HepG2 (cell line): ENCODE measurements at regions not wholly inside any gene's neighbourhood (a gene's known extent, or its start where the extent isn't known, plus 50 kb on each side); places are given as distances from the start of the nearest gene placed in this dataset.

Experiments
- ATAC-seq: fragments of 200-7000 bp; cut with Tn5 transposase; 3 replicates; pipeline ENCODE4 v1.9.1; 2020; ENCODE audit warnings: mild to moderate bottlenecking, moderate library complexity
- BruUV-seq: library from RNA; stranded (reverse); fragments of 400-500 nt; replicated peaks from 2 replicates; lab custom pipeline; 2021; lab: Mats Ljungman, UMichigan
- CTCF ChIA-PET: fragments of 300-600 bp; formaldehyde crosslinking; extraction: SDS; loops from one replicate; lab custom pipeline; 2021; ENCODE audit warnings: low total read pairs, inconsistent platforms, low intra/inter-chr PET ratio; lab: Yijun Ruan, JAX
- POLR2A ChIA-PET: fragments of 350-600 bp; sonication (Branson Sonifier 250); formaldehyde crosslinking; loops from one replicate; lab custom pipeline; 2020; ENCODE audit warnings: antibody characterized with exemption, inconsistent platforms; lab: Yijun Ruan, JAX
- DNase-seq: peaks from one replicate; pipeline ENCODE4 v3.0.0-alpha.2; 2015; ENCODE audit warnings: low spot score
- FAIRE-seq: peaks from 3 replicates; lab custom pipeline; 2011; peaks lifted over from hg19 to GRCh38; lab: Jason Lieb, UNC
- H2AFZ ChIP-seq: one replicate; pipeline ENCODE4 v1.6.1; 2011; ENCODE audit warnings: low read length, inconsistent platforms
- H3K27ac ChIP-seq: fragments of 300-600 bp; 3 replicates; pipeline ENCODE4 v1.8.0; 2011; ENCODE audit warnings: mixed run types, mild to moderate bottlenecking, mixed read lengths, low read length, inconsistent platforms; ENCODE audit not compliant: insufficient read depth; ENCODE audit errors: extremely low read length
- H3K27me3 ChIP-seq, 2 experiments: fragments of 200-600 bp in 1 of 2; 2 replicates in 1 of 2; 3 replicates in 1 of 2; pipeline versions ENCODE4 v1.6.0 to v1.8.0; 2011; ENCODE audit warnings: low read length in 2 of 2, mild to moderate bottlenecking in 2 of 2, moderate library complexity in 2 of 2, inconsistent platforms in 1 of 2; ENCODE audit not compliant: insufficient read depth in 2 of 2, control insufficient read depth in 1 of 2
- H3K36me3 ChIP-seq, 2 experiments: fragments of 200-600 bp in 1 of 2; replicated peaks in 1 of 2; 2 replicates in 1 of 2; 3 replicates in 1 of 2; pipeline versions ENCODE4 v1.5.1 to v1.8.0; 2011; ENCODE audit warnings: low read length in 2 of 2, inconsistent platforms in 1 of 2; ENCODE audit not compliant: insufficient read depth in 2 of 2, control insufficient read depth in 1 of 2
- H3K4me1 ChIP-seq: 2 replicates; pipeline ENCODE4 v1.5.1; 2012; ENCODE audit warnings: low read length, inconsistent platforms; ENCODE audit not compliant: insufficient read depth
- H3K4me2 ChIP-seq: 2 replicates; pipeline ENCODE4 v1.6.0; 2011; ENCODE audit warnings: low read depth, low read length, inconsistent platforms
- H3K4me3 ChIP-seq, 3 experiments: fragments of 200-600 bp in 1 of 3; sonication (generic), shearing (Covaris generic) in 1 of 3; replicated peaks in 1 of 3; 2 replicates each; pipeline ENCODE4 v1.5.1; 2011 to 2016; ENCODE audit warnings: low read length in 3 of 3, inconsistent platforms in 2 of 3, low read depth in 2 of 3, mild to moderate bottlenecking in 2 of 3, control low read depth in 1 of 3, mixed read lengths in 1 of 3; ENCODE audit not compliant: insufficient read depth in 1 of 3
- H3K79me2 ChIP-seq: one replicate; pipeline ENCODE4 v1.6.1; 2011; ENCODE audit warnings: low read length, inconsistent platforms; ENCODE audit not compliant: insufficient read depth
- H3K9ac ChIP-seq: 2 replicates; pipeline ENCODE4 v1.6.0; 2011; ENCODE audit warnings: mild to moderate bottlenecking, low read depth, low read length, inconsistent platforms; ENCODE audit not compliant: insufficient read depth
- H3K9me3 ChIP-seq: 2 replicates; pipeline ENCODE4 v1.5.1; 2012; ENCODE audit warnings: mild to moderate bottlenecking, low read length
- H4K20me1 ChIP-seq: 2 replicates; pipeline ENCODE4 v1.6.0; 2011; ENCODE audit warnings: inconsistent platforms, mild to moderate bottlenecking, low read length, moderate library complexity; ENCODE audit not compliant: insufficient read depth
- CEBPB ChIP-seq: IDR thresholded peaks from 2 replicates; pipeline ENCODE4 v1.6.1; 2011; ENCODE audit warnings: low read depth, low read length, improper control_type of control experiment, borderline replicate concordance
- E2F5 ChIP-seq: sonication (generic); formaldehyde crosslinking; conservative IDR thresholded peaks from 2 replicates; pipeline ENCODE4 v1.4.0; 2020; ENCODE audit warnings: missing genetic modification reagents
- GATAD2A ChIP-seq: IDR thresholded peaks from 2 replicates; pipeline ENCODE4 v1.6.1; 2016
- GPN1 ChIP-seq: sonication (generic); formaldehyde crosslinking; IDR thresholded peaks from 2 replicates; pipeline ENCODE4 v1.5.1; 2020; ENCODE audit warnings: missing genetic modification reagents, borderline replicate concordance
- PTBP1 ChIP-seq: fragments of 200-400 bp; formaldehyde crosslinking; IDR thresholded peaks from 2 replicates; pipeline ENCODE4 v1.6.1; 2018; ENCODE audit warnings: low read length, low read depth; ENCODE audit not compliant: poor library complexity, severe bottlenecking
- RBM22 ChIP-seq: fragments of 200-400 bp; formaldehyde crosslinking; optimal IDR thresholded peaks from 2 replicates; pipeline ENCODE3; 2017; ENCODE audit warnings: mild to moderate bottlenecking, low read length, moderate library complexity
- SMC3 ChIP-seq: IDR thresholded peaks from 2 replicates; pipeline ENCODE4 v1.6.1; 2011; ENCODE audit warnings: low read length, improper control_type of control experiment
- ZFAT ChIP-seq: sonication (generic); formaldehyde crosslinking; conservative IDR thresholded peaks from 2 replicates; pipeline ENCODE4 v1.8.1; 2023; ENCODE audit warnings: missing genetic modification reagents, inconsistent platforms
- ZFP90 ChIP-seq: sonication (generic); formaldehyde crosslinking; IDR thresholded peaks from 2 replicates; pipeline ENCODE4 v1.8.0; 2022; ENCODE audit warnings: missing genetic modification reagents, mild to moderate bottlenecking, inconsistent platforms, borderline replicate concordance
- ZNF143 ChIP-seq: sonication (generic); formaldehyde crosslinking; IDR thresholded peaks from 2 replicates; pipeline ENCODE4 v1.4.0; 2020; ENCODE audit warnings: missing genetic modification reagents
- ZNF260 ChIP-seq: sonication (generic); formaldehyde crosslinking; IDR thresholded peaks from 2 replicates; pipeline ENCODE4 v1.4.0; 2020; ENCODE audit warnings: missing genetic modification reagents, low read depth, mild to moderate bottlenecking, borderline replicate concordance
- ZNF280D ChIP-seq: sonication (generic); formaldehyde crosslinking; IDR thresholded peaks from 2 replicates; pipeline ENCODE4 v1.5.1; 2020; ENCODE audit warnings: mild to moderate bottlenecking, missing genetic modification reagents
- ZNF292 ChIP-seq: sonication (generic); formaldehyde crosslinking; IDR thresholded peaks from 2 replicates; pipeline ENCODE4 v1.8.1; 2022; ENCODE audit warnings: mild to moderate bottlenecking, low read depth, missing genetic modification reagents, borderline replicate concordance
- ZNF468 ChIP-seq: sonication (generic); formaldehyde crosslinking; IDR thresholded peaks from 2 replicates; pipeline ENCODE4 v1.8.0; 2022; ENCODE audit warnings: mild to moderate bottlenecking, moderate library complexity, missing genetic modification reagents
- ZNF576 ChIP-seq: sonication (generic); formaldehyde crosslinking; IDR thresholded peaks from 2 replicates; pipeline ENCODE4 v1.4.0; 2020; ENCODE audit warnings: mild to moderate bottlenecking, missing genetic modification reagents
- WGBS: methylation state at CpG from one replicate; pipeline ENCODE4 v1.1.6; 2017; ENCODE audit warnings: low lambda C conversion rate; 5-methylcytosine and 5-hydroxymethylcytosine counted together
- in situ Hi-C: cut with HindIII; loops from 2 replicates; pipeline ENCODE4 v1.10.0; 2017; ENCODE audit warnings: low pct_unique_long_range_greater_than_20kb; ENCODE audit not compliant: extremely low pct_ligation_motif_present
- intact Hi-C: fragments of 100-400 bp; cut with micrococcal nuclease; formaldehyde crosslinking; loops from one replicate; pipeline ENCODE4 v1.10.0; 2022; ENCODE audit not compliant: unreplicated experiment

- TF ChIP-seq ZNF280D (no peak), ZFAT (CRISPR knock-in tag) (no peak), SMC3 (no peak), ZNF292 (CRISPR knock-in tag) (no peak), E2F5 (CRISPR knock-in tag) (no peak), GPN1 (CRISPR knock-in tag) (no peak)
These were observed 292.6 kb downstream of the TDRD3 start (continued) for GRCh38 chr13:60689571-60689970.

- 62% methylated on average over 3 of the region's 3 CpGs for WGBS
- FAIRE-seq: no peak
- H3K9me3 ChIP-seq: no peaks in the 10 kb centered on the region
- H3K4me1 ChIP-seq: no peaks in the 10 kb centered on the region
- no peak for ATAC-seq
- H3K27ac ChIP-seq: no peak overlapping the region
- POLR2A ChIA-PET: no interaction called here
- H3K79me2 ChIP-seq: no peaks in the 10 kb centered on the region
- no peaks in the 10 kb centered on the region for H4K20me1 ChIP-seq
- no peak overlapping the region for H3K4me2 ChIP-seq
- H3K36me3 ChIP-seq: no peaks in the 10 kb centered on the region
- intact Hi-C loops: no loop called here
- no peak overlapping the region for H3K4me3 ChIP-seq
- TF ChIP-seq ZNF143 (CRISPR knock-in tag) (no peak), ZFP90 (CRISPR knock-in tag) (no peak), SMC3 (no peak), RBM22 (no peak), GATAD2A (CRISPR knock-in tag) (no peak), CEBPB (no peak), ZNF260 (CRISPR knock-in tag) (no peak), PTBP1 (no peak), ZNF576 (CRISPR knock-in tag) (no peak), ZNF468 (no peak)
- TF ChIP-seq, all 625 proteins: peak for 0
- in situ Hi-C loops: no loop called here
- H3K9ac ChIP-seq: no peak overlapping the region
- no peak overlapping the region for H2AFZ ChIP-seq
- no peaks in the 10 kb centered on the region; a peak in 1 of 5 replicates for H3K27me3 ChIP-seq
- CTCF ChIA-PET: no interaction called here
- BruUV-seq: no TSS peak
- DNase-seq: no peak
These were observed 292.1 kb downstream of the TDRD3 start for GRCh38 chr13:60689076-60689475.
